PC-9 (cell line): ENCODE measurements at regions not wholly inside any gene's neighbourhood (a gene's known extent, or its start where the extent isn't known, plus 50 kb on each side); places are given as distances from the start of the nearest gene placed in this dataset.

Experiments used
- BruUV-seq: library from RNA; stranded (reverse); fragments of 400-500 nt; replicated peaks from 2 replicates; lab custom pipeline; 2021; lab: Mats Ljungman, UMichigan
- CTCF ChIA-PET: fragments of 300-600 bp; sonication (Branson Sonifier 250); formaldehyde crosslinking; loops from one replicate; lab custom pipeline; 2022; ENCODE audit warnings: antibody characterized with exemption; lab: Charles Lee
- POLR2A ChIA-PET: fragments of 300-600 bp; sonication (Branson Sonifier 250); formaldehyde crosslinking; loops from one replicate; lab custom pipeline; 2022; ENCODE audit warnings: antibody characterized with exemption; ENCODE audit not compliant: unreplicated experiment; lab: Charles Lee
- DNase-seq, 2 experiments: peaks; one replicate each; pipeline versions ENCODE4 v3.0.0 to v3.0.0-alpha.2; 2015 to 2022; ENCODE audit warnings: mixed read lengths in 1 of 2
- H2AFZ ChIP-seq: fragments of 200-600 bp; sonication (generic); 2 replicates; pipeline ENCODE4 v1.8.1; 2017; ENCODE audit warnings: antibody characterized with exemption
- H3F3A ChIP-seq: fragments of 200-600 bp; sonication (generic); 2 replicates; pipeline ENCODE4 v1.8.1; 2017; ENCODE audit warnings: antibody characterized with exemption, mild to moderate bottlenecking, low read depth; ENCODE audit not compliant: insufficient read depth
- H3K27ac ChIP-seq: fragments of 200-600 bp; sonication (generic); 2 replicates; pipeline ENCODE4 v1.6.1; 2016; ENCODE audit warnings: mixed run types
- H3K27me3 ChIP-seq: fragments of 200-600 bp; sonication (generic); 2 replicates; pipeline ENCODE4 v1.6.1; 2016; ENCODE audit warnings: low read depth, mixed run types; ENCODE audit not compliant: insufficient read depth
- H3K36me3 ChIP-seq: fragments of 200-600 bp; sonication (generic); 2 replicates; pipeline ENCODE4 v1.6.1; 2016; ENCODE audit warnings: low read depth, mixed run types
- H3K4me1 ChIP-seq: fragments of 200-600 bp; sonication (generic); replicated peaks from 2 replicates; pipeline ENCODE4 v1.6.1; 2016; ENCODE audit warnings: mixed run types; ENCODE audit not compliant: insufficient read depth
- H3K4me2 ChIP-seq: fragments of 200-600 bp; sonication (generic); 2 replicates; pipeline ENCODE4 v1.6.1; 2017; ENCODE audit warnings: mixed run types
- H3K4me3 ChIP-seq: fragments of 200-600 bp; sonication (generic); 2 replicates; pipeline ENCODE4 v1.6.1; 2016; ENCODE audit warnings: mixed run types
- H3K79me2 ChIP-seq: fragments of 200-600 bp; sonication (generic); 2 replicates; pipeline ENCODE4 v1.6.1; 2017; ENCODE audit warnings: low read depth, mixed run types
- H3K9me2 ChIP-seq: fragments of 200-600 bp; sonication (generic); 2 replicates; pipeline ENCODE4 v1.8.1; 2017; ENCODE audit warnings: mild to moderate bottlenecking; ENCODE audit not compliant: insufficient read depth
- H3K9me3 ChIP-seq: fragments of 200-600 bp; sonication (generic); 2 replicates; pipeline ENCODE4 v1.8.1; 2016; ENCODE audit warnings: low read depth; ENCODE audit not compliant: insufficient read depth
- H4K20me1 ChIP-seq: fragments of 200-600 bp; sonication (generic); 2 replicates; pipeline ENCODE4 v1.8.1; 2017; ENCODE audit not compliant: insufficient read depth
- CTCF ChIP-seq: fragments of 200-600 bp; sonication (generic); conservative IDR thresholded peaks from 2 replicates; pipeline ENCODE4 v1.6.1; 2017; ENCODE audit warnings: mixed run types, antibody characterized with exemption, mild to moderate bottlenecking, moderate library complexity
- EZH2 ChIP-seq: fragments of 200-600 bp; sonication (generic); IDR thresholded peaks from 2 replicates; pipeline ENCODE4 v1.8.0; 2017; ENCODE audit warnings: antibody characterized with exemption, low read depth
- intact Hi-C: fragments of 100-400 bp; cut with micrococcal nuclease; formaldehyde crosslinking; loops from one replicate; pipeline ENCODE4 v1.10.0; 2022; ENCODE audit not compliant: unreplicated experiment

GRCh38 chr11:19400296-19400695, 159.6 kb upstream of the E2F8 start:
- Histone ChIP-seq H3K36me3 (no peaks in the 10 kb centered on the region), H3F3A (peaks cover 22% of the 10 kb centered on the region), H4K20me1 (no peaks in the 10 kb centered on the region), H3K9me3 (no peaks in the 10 kb centered on the region), H3K79me2 (no peaks in the 10 kb centered on the region), H3K4me2 (no peak overlapping the region), H3K9me2 (no peaks in the 10 kb centered on the region), H3K27ac (no peak overlapping the region), H3K4me1 (peaks cover 24% of the 10 kb centered on the region), H3K27me3 (no peaks in the 10 kb centered on the region), H3K4me3 (no peak overlapping the region), H2AFZ (no peak overlapping the region)
- ChIA-PET POLR2A (interaction anchor here (0.7 kb wide), 1 partner anchor 1059 kb away, joined by 3 read pairs; no protein-coding TSS in a partner anchor), CTCF (no interaction called here)
- DNase-seq, result peak in 1 of 2 experiments; percentile 9
- intact Hi-C loops, result no loop called here
- TF ChIP-seq EZH2 (no peak), CTCF (no peak)
- BruUV-seq, result no TSS peak

DNA sequence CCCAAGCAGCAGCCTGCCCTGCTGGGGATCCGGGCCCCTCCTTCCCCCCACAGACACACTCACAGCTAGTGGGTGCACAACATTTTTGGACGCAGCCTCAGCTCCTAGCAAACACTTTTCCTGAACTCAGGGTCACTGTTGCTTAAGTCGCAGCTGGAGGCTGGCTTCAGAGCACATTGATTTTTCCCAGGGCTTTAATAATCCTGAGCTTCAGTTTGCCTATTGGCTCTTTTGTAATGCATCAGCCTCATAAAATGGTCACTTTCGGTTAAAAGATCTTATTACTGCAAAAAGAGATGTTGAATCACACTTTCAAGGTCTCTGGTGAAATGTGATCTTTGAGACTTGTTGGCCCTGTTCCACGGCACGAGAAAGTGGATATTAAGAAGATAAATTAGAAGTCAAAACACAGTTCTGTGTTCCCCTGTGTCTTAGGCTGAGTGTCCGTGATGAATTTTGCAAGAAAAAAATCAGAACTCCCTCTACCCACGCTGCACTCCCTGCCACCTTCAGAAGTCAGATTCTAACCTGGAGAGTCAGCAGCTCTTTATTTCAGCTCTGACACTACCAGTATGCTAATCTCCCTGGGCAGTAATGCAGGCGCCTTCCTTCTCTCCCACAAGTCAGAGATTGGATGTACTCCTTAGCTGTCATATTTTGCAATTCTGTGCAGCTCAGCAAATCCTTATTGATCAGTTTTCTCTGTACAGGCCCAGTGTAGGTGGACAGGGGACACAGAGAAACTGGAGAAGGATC, 158.2 kb upstream of the E2F8 start:
- Histone ChIP-seq H2AFZ (0 out of 2 replicates have a peak overlapping the region, but pooled peaks have one; percentile 6), H3F3A (peaks cover 22% of the 10 kb centered on the region), H3K36me3 (no peaks in the 10 kb centered on the region), H3K27ac (peak overlapping the region; percentile 61), H3K79me2 (no peaks in the 10 kb centered on the region), H3K9me3 (no peaks in the 10 kb centered on the region), H3K9me2 (no peaks in the 10 kb centered on the region), H3K4me2 (peak overlapping the region; percentile 48), H3K4me3 (peak overlapping the region; percentile 8; the same call in 1 of the 2 replicates), H3K27me3 (no peaks in the 10 kb centered on the region), H4K20me1 (no peaks in the 10 kb centered on the region), H3K4me1 (peaks cover 24% of the 10 kb centered on the region)
- TF ChIP-seq EZH2, result no peak
- no peak for TF ChIP-seq CTCF
- POLR2A ChIA-PET, result no interaction called here
- intact Hi-C loops, result no loop called here
- DNase-seq, result peak in 1 of 2 experiments; percentile 89
- no TSS peak for BruUV-seq
- CTCF ChIA-PET, result no interaction called here

- ChIA-PET POLR2A (no interaction called here), CTCF (no interaction called here)
- TF ChIP-seq CTCF (no peak), EZH2 (no peak)
- Histone ChIP-seq H3K27me3 (no peaks in the 10 kb centered on the region), H3K4me3 (no peak overlapping the region), H2AFZ (no peak overlapping the region), H3K27ac (peak overlapping the region; percentile 61), H3F3A (peaks cover 22% of the 10 kb centered on the region), H3K9me2 (no peaks in the 10 kb centered on the region), H3K4me2 (peak overlapping the region; percentile 48), H3K9me3 (no peaks in the 10 kb centered on the region), H3K36me3 (no peaks in the 10 kb centered on the region), H3K4me1 (peaks cover 26% of the 10 kb centered on the region), H4K20me1 (no peaks in the 10 kb centered on the region), H3K79me2 (no peaks in the 10 kb centered on the region)
- no peak for DNase-seq
- intact Hi-C loops, result no loop called here
- no TSS peak for BruUV-seq
Observed at GRCh38 chr11:19398273-19398672, 157.5 kb upstream of the E2F8 start.
